Astrocyte (in vitro differentiated cells and primary cell): ENCODE measurements at regions not wholly inside any gene's neighbourhood (a gene's known extent, or its start where the extent isn't known, plus 50 kb on each side); places are given as distances from the start of the nearest gene placed in this dataset.

Experiments used
- DNase-seq: peaks from one replicate; pipeline ENCODE4 v3.0.0-alpha.2; 2010; ENCODE audit warnings: low read depth
- FAIRE-seq: peaks from 2 replicates; lab custom pipeline; 2011; peaks lifted over from hg19 to GRCh38; lab: Jason Lieb, UNC
- H2AFZ ChIP-seq: 2 replicates; pipeline ENCODE4 v1.6.0; 2012; ENCODE audit warnings: low read depth, low read length, inconsistent platforms
- H3K27ac ChIP-seq: 2 replicates; pipeline ENCODE4 v1.5.1; 2011; ENCODE audit warnings: low read depth, low read length, inconsistent platforms
- H3K27me3 ChIP-seq: 2 replicates; pipeline ENCODE4 v1.6.0; 2011; ENCODE audit warnings: low read length, inconsistent platforms; ENCODE audit not compliant: insufficient read depth
- H3K36me3 ChIP-seq: 2 replicates; pipeline ENCODE4 v1.5.1; 2011; ENCODE audit warnings: low read length, inconsistent platforms; ENCODE audit not compliant: insufficient read depth
- H3K4me1 ChIP-seq: 2 replicates; pipeline ENCODE4 v1.5.1; 2011; ENCODE audit warnings: low read length, inconsistent platforms; ENCODE audit not compliant: insufficient read depth
- H3K4me2 ChIP-seq: 2 replicates; pipeline ENCODE4 v1.6.0; 2012; ENCODE audit warnings: low read length, inconsistent platforms
- H3K4me3 ChIP-seq: 2 replicates; pipeline ENCODE4 v1.5.1; 2011; ENCODE audit warnings: low read depth, mild to moderate bottlenecking, low read length, inconsistent platforms; ENCODE audit not compliant: insufficient read depth
- H3K79me2 ChIP-seq: 2 replicates; pipeline ENCODE4 v1.6.0; 2012; ENCODE audit warnings: mild to moderate bottlenecking, low read length, inconsistent platforms; ENCODE audit not compliant: insufficient read depth
- H3K9ac ChIP-seq: 2 replicates; pipeline ENCODE4 v1.6.0; 2012; ENCODE audit warnings: mild to moderate bottlenecking, low read length, inconsistent platforms
- H3K9me3 ChIP-seq: 2 replicates; pipeline ENCODE4 v1.5.1; 2012; ENCODE audit warnings: low read depth, mild to moderate bottlenecking, low read length, inconsistent platforms; ENCODE audit not compliant: insufficient read depth
- H4K20me1 ChIP-seq: 2 replicates; pipeline ENCODE4 v1.6.0; 2012; ENCODE audit warnings: low read length, inconsistent platforms; ENCODE audit not compliant: insufficient read depth
- H3K27ac Mint-ChIP-seq: one replicate; pipeline ENCODE4 v1.8.0; 2021; ENCODE audit warnings: mild to moderate bottlenecking, mixed read lengths; ENCODE audit not compliant: unreplicated experiment
- H3K27me3 Mint-ChIP-seq: one replicate; pipeline ENCODE4 v1.8.0; 2021; ENCODE audit warnings: low read depth, mixed read lengths; ENCODE audit not compliant: unreplicated experiment
- H3K36me3 Mint-ChIP-seq: one replicate; pipeline ENCODE4 v1.8.0; 2021; ENCODE audit warnings: low read depth, mixed read lengths; ENCODE audit not compliant: unreplicated experiment
- H3K4me1 Mint-ChIP-seq: one replicate; pipeline ENCODE4 v1.8.0; 2021; ENCODE audit warnings: low read depth, mixed read lengths; ENCODE audit not compliant: unreplicated experiment
- H3K4me3 Mint-ChIP-seq: one replicate; pipeline ENCODE4 v1.8.0; 2021; ENCODE audit warnings: mild to moderate bottlenecking, moderate library complexity, mixed read lengths; ENCODE audit not compliant: unreplicated experiment
- H3K9me3 Mint-ChIP-seq: one replicate; pipeline ENCODE4 v1.8.0; 2021; ENCODE audit warnings: mild to moderate bottlenecking, mixed read lengths; ENCODE audit not compliant: unreplicated experiment
- CTCF ChIP-seq: IDR thresholded peaks from 2 replicates; pipeline ENCODE4 v1.5.1; 2011; ENCODE audit warnings: low read depth, mild to moderate bottlenecking, inconsistent platforms, low read length, moderate library complexity; ENCODE audit not compliant: insufficient read depth
- EZH2 ChIP-seq: IDR thresholded peaks from 2 replicates; pipeline ENCODE4 v1.6.1; 2012; ENCODE audit warnings: mild to moderate bottlenecking, low read length, inconsistent platforms; ENCODE audit not compliant: insufficient read depth

- Histone ChIP-seq H3K9me3 (no peaks in the 10 kb centered on the region), H3K27ac (no peak overlapping the region), H3K27me3 (no peaks in the 10 kb centered on the region), H3K36me3 (no peaks in the 10 kb centered on the region), H4K20me1 (no peaks in the 10 kb centered on the region), H3K4me1 (peaks cover 4% of the 10 kb centered on the region), H3K4me2 (no peak overlapping the region), H3K79me2 (no peaks in the 10 kb centered on the region), H3K9ac (no peak overlapping the region), H2AFZ (no peak overlapping the region), H3K4me3 (no peak overlapping the region)
- Mint-ChIP-seq H3K27me3 (peaks cover 7% of the 10 kb centered on the region), H3K9me3 (no peaks in the 10 kb centered on the region), H3K27ac (no peak overlapping the region), H3K4me1 (peaks cover 4% of the 10 kb centered on the region), H3K36me3 (no peaks in the 10 kb centered on the region), H3K4me3 (no peak overlapping the region)
- TF ChIP-seq CTCF (no peak), EZH2 (no peak)
- FAIRE-seq (no peak), DNase-seq (no peak)
Measured at GRCh38 chr5:77140350-77140749, 53.3 kb upstream of the ZBED3 start.

GRCh38 chr5:77139001-77139400, 51.9 kb upstream of the ZBED3 start:
- Mint-ChIP-seq H3K4me1 (peaks cover 4% of the 10 kb centered on the region), H3K36me3 (no peaks in the 10 kb centered on the region), H3K27me3 (peaks cover 7% of the 10 kb centered on the region), H3K27ac (no peak overlapping the region), H3K9me3 (no peaks in the 10 kb centered on the region), H3K4me3 (no peak overlapping the region)
- H3K4me1 ChIP-seq, result peaks cover 4% of the 10 kb centered on the region
- TF ChIP-seq EZH2, result no peak
- TF ChIP-seq CTCF, result no peak
- H3K9me3 ChIP-seq, result no peaks in the 10 kb centered on the region
- no peaks in the 10 kb centered on the region for H3K79me2 ChIP-seq
- no peaks in the 10 kb centered on the region for H4K20me1 ChIP-seq
- H3K36me3 ChIP-seq, result no peaks in the 10 kb centered on the region
- H3K27ac ChIP-seq, result no peak overlapping the region
- H3K9ac ChIP-seq, result no peak overlapping the region
- no peak overlapping the region for H3K4me3 ChIP-seq
- H2AFZ ChIP-seq, result no peak overlapping the region
- H3K4me2 ChIP-seq, result peak overlapping the region; percentile 17
- H3K27me3 ChIP-seq, result peaks cover 9% of the 10 kb centered on the region
- DNase-seq (peak; percentile 60), FAIRE-seq (peak; percentile 29)
